Upper lobe of right lung (tissue), 1 donor: ENCODE measurements at regions not wholly inside any gene's neighbourhood (a gene's known extent, or its start where the extent isn't known, plus 50 kb on each side); places are given as distances from the start of the nearest gene placed in this dataset.
A peak's percentile ranks its signal among the peaks of the same experiment; 100 is the strongest.

Experiments
- ATAC-seq: fragments of 200-7000 bp; cut with Tn5 transposase; one replicate; pipeline ENCODE4 v1.9.1; 2020; ENCODE audit warnings: mild to moderate bottlenecking, moderate library complexity
- DNase-seq: peaks from one replicate; pipeline ENCODE4 v3.0.0-alpha.2; 2020
- H3K27ac ChIP-seq: fragments of 200-600 bp; one replicate; pipeline ENCODE4 v1.8.0; 2022
- H3K27me3 ChIP-seq: fragments of 200-600 bp; one replicate; pipeline ENCODE4 v1.8.0; 2022; ENCODE audit warnings: mild to moderate bottlenecking
- H3K36me3 ChIP-seq: fragments of 200-600 bp; one replicate; pipeline ENCODE4 v1.8.0; 2022
- H3K4me1 ChIP-seq: fragments of 200-600 bp; one replicate; pipeline ENCODE4 v1.8.0; 2022
- H3K4me3 ChIP-seq: fragments of 200-600 bp; one replicate; pipeline ENCODE4 v1.8.0; 2022; ENCODE audit warnings: mild to moderate bottlenecking
- H3K9me3 ChIP-seq: fragments of 200-600 bp; one replicate; pipeline ENCODE4 v1.8.0; 2022
- intact Hi-C: fragments of 100-400 bp; cut with DNase I; formaldehyde crosslinking; loops from one replicate; pipeline ENCODE4 v1.11.0; 2022
- TF ChIP-seq, protein P1 (sequence below): fragments of 200-600 bp; IDR thresholded peaks from one replicate; pipeline ENCODE4 v1.8.0; 2022; ENCODE audit warnings: antibody characterized with exemption
- donor health status: DM: no; HTN: yes; CAD: no; lungs with severe emphysema.

DNA sequence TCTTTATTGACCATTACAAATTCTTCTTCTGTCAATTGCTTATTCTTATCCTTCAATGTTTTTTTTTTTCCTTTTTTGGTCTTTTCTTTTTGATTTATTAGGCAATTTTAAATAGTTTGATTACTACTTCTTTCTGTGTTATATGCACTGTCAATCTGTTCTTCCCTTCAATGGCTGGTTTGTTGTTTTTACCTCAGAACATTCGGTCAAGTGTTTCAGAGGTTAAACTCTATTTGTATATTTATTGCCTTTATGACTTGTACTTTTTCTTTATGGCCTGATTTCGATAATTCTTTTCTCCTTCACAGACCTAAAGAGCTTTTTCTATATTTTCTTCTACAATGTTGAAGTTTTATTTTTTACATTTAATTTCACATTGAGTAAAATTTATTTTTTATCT lies 171.5 kb upstream of the AKR1E2 start:
- no peak overlapping the region for H3K4me3 ChIP-seq
- no peaks in the 10 kb centered on the region for H3K36me3 ChIP-seq
- ATAC-seq, result no peak
- no peaks in the 10 kb centered on the region for H3K27me3 ChIP-seq
- H3K9me3 ChIP-seq, result no peaks in the 10 kb centered on the region
- peaks cover 13% of the 10 kb centered on the region for H3K4me1 ChIP-seq
- intact Hi-C loops, result no loop called here
- DNase-seq, result no peak
- TF ChIP-seq, protein P1, sequence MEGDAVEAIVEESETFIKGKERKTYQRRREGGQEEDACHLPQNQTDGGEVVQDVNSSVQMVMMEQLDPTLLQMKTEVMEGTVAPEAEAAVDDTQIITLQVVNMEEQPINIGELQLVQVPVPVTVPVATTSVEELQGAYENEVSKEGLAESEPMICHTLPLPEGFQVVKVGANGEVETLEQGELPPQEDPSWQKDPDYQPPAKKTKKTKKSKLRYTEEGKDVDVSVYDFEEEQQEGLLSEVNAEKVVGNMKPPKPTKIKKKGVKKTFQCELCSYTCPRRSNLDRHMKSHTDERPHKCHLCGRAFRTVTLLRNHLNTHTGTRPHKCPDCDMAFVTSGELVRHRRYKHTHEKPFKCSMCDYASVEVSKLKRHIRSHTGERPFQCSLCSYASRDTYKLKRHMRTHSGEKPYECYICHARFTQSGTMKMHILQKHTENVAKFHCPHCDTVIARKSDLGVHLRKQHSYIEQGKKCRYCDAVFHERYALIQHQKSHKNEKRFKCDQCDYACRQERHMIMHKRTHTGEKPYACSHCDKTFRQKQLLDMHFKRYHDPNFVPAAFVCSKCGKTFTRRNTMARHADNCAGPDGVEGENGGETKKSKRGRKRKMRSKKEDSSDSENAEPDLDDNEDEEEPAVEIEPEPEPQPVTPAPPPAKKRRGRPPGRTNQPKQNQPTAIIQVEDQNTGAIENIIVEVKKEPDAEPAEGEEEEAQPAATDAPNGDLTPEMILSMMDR, result no peak
- H3K27ac ChIP-seq, result no peak overlapping the region

DNA sequence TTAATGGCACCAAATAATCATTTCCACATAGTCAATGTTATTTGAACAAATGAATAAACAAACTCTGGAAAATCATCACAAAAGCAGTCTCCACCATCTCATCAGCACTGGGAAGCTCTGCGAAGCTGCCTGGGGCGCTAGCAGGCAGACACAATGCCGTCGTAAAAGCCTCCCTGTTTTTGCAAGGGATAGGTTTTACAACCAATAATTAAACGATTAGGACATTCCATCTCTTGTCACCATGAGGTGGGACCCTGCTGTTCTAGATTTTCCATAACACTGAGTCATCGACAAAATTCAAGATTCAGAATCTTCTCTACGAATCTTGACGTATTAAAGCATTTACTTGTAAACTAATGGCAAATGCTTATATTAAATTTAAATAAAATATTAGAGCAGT lies 172.8 kb upstream of the AKR1E2 start:
- intact Hi-C loops, result no loop called here
- DNase-seq (no peak), ATAC-seq (no peak)
- peaks cover 13% of the 10 kb centered on the region for H3K4me1 ChIP-seq
- no peak overlapping the region for H3K27ac ChIP-seq
- no peak overlapping the region for H3K4me3 ChIP-seq
- TF ChIP-seq, protein P1, result no peak
- H3K9me3 ChIP-seq, result no peaks in the 10 kb centered on the region
- H3K36me3 ChIP-seq, result no peaks in the 10 kb centered on the region
- H3K27me3 ChIP-seq, result no peaks in the 10 kb centered on the region

DNA sequence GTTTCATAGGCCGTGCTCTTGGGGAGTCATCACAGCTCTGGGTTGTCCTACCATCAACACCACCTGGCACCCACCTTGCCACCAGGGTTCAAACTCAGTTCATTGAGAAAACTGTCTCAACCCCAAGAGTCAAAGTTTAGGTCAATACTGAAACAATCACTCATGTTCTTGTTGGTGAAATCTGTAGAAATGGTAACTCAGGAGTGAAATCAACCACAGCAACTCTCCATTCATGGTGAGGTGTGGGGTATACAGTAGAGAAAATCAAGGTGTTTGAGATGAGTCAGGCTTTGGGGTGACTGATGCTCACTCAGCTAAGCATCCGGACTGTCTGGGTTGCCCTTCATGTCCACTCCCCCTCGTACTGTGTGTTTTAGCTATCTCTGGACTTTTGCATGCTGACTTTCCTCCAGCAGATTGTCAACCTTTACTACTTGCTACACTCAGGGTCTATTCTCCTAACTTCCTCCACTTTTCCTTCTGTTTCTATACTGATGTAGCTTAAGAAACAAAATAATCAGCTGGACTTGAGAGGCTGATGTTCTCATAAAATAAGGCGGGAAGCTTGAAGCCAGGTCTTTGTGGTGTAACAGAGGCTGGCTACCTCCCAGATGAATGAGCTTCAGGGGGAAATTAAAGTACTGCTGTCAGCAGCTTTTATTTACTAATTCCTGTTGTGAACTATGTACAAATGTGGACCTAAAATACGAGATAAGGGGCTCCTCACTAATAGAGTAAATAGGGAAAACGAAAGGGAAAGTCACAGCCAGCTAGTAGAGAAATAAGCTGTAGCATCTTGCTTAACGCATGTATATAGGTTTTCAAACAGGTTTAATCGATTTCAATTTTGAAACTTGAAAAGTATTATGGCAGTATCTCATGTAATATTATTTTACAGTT lies 173.6 kb upstream of the AKR1E2 start:
- Histone ChIP-seq H3K27me3 (no peaks in the 10 kb centered on the region), H3K36me3 (no peaks in the 10 kb centered on the region), H3K9me3 (no peaks in the 10 kb centered on the region), H3K4me3 (no peak overlapping the region), H3K4me1 (peaks cover 13% of the 10 kb centered on the region), H3K27ac (no peak overlapping the region)
- intact Hi-C loops, result no loop called here
- ATAC-seq, result no peak
- DNase-seq, result no peak
- TF ChIP-seq, protein P1, result no peak

DNA sequence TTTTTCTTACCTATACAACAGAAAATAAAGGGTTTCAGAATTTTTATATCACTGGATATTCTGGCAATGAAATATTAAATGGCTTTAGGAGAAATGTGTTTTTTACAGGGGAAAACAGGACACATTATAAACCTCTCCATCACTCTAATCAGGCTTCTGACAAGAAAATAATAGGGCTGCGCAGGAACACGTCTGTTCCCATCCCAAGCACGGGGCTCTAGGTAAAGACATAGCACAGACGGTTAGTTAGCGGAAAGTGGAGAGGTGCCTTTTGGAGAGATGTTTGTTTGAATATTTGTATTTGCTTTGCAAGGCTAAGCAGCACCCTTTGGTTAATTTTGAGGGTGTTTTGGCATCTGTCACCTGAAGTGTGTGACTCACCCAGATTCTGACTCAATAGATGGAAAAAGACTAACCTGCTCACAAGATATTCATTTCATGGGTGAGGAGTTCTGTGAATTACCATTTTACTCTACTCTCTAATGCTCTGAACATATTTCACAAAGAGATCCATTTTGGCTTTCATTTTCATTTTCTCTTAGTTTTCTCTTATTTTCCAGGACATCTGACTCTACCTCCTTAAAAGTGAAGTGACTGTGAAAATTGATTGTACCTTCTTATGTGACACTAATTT lies 174.5 kb upstream of the AKR1E2 start:
- Histone ChIP-seq H3K9me3 (no peaks in the 10 kb centered on the region), H3K27ac (no peak overlapping the region), H3K27me3 (no peaks in the 10 kb centered on the region), H3K4me1 (peaks cover 10% of the 10 kb centered on the region), H3K36me3 (no peaks in the 10 kb centered on the region), H3K4me3 (no peak overlapping the region)
- TF ChIP-seq, protein P1, result no peak
- ATAC-seq (no peak), DNase-seq (no peak)
- intact Hi-C loops, result no loop called here

DNA sequence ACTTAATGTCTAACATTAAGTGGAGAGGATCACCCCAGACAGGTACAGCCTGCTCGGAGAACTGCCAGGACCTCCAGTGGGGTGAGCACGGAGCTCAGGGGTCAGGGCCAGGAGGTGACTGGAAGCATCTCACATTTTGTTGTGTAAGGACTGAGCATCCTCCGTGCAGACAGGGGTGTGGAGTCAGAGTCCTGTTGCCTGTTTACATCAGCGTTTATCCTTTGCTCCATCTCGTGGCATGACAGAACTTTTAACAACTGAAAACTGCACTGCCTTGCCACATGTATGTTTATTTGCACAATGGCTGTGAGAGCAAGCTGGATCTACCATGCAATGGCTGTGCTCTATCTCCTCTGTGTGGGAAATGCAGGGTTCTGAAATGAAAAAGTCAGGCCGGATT lies 175.4 kb upstream of the AKR1E2 start:
- intact Hi-C loops, result no loop called here
- H3K4me1 ChIP-seq, result peaks cover 5% of the 10 kb centered on the region
- H3K9me3 ChIP-seq, result no peaks in the 10 kb centered on the region
- no peak overlapping the region for H3K4me3 ChIP-seq
- no peak for DNase-seq
- TF ChIP-seq, protein P1, result no peak
- ATAC-seq, result peak; percentile 16
- H3K27ac ChIP-seq, result no peak overlapping the region
- H3K36me3 ChIP-seq, result no peaks in the 10 kb centered on the region
- H3K27me3 ChIP-seq, result no peaks in the 10 kb centered on the region
